Left forelimb (tissue), 1 donor: ENCODE measurements at regions not wholly inside any gene's neighbourhood (a gene's known extent, or its start where the extent isn't known, plus 50 kb on each side); places are given as distances from the start of the nearest gene placed in this dataset.

Source experiments
- DNase-seq: peaks from one replicate; pipeline ENCODE4 v3.0.0-alpha.2; 2018; ENCODE audit warnings: low spot score

DNA sequence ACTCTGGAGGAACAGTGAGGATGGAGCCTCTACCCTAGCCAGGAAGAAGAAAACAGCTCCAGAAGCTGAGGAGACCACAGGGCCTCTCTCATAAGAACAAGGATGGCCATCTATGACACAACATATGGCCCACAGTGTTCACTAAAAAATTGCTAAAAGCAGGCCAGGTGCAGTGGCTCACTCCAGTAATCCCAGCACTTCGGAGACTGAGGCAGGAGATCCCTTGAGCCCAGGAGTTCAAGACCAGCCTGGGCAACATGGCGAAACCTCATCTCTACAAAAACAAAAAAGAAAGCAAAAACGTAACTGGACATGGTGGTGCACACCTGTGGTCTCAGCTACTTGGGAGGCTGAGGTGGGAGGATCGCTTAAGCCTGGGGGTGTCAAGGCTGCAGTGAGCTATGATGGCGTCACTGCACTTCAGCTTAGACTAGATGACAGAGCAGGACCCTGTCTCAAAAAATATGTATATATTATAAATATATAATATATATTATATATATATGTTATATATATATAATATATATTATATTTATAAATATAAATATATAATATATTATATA, 103.1 kb downstream of the TOMM20 start:
- no peak for DNase-seq

DNA sequence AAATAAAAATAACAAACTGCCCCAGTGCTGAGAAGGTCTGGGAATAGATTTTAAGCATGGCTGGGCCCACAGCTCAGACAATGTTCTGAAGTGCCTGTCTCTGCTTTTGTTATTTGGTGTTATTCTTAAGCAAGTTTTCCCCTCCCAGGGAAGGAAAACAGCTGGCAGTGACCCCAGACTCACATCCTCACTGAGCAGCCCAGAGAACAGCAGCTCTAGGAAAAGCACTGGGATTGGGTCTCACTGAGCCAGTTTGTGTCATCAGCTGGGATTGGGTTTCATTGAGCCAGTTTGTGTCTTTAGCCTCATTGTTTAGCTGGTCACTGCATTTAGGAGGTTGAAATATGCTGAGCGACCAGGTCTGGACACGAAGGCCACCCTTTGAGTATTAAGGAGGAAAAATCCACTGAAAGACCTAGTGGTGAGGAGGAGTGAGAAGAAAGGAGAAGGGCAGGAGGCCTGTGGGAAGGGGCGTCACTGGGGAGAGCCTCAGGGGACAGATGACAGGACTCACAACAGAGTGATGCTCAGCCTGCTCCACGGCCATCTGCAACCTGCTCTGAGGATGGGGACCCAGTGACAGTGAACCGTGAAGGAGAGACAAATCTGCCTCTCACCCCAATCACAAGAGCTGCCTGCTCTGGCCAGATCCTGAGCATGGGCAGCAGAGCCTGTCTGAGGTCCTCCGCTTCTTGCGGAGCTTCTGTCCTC, 103.8 kb downstream of the TOMM20 start:
- DNase-seq = no peak

GRCh38 chr1:235023711-235024439, 104.8 kb downstream of the TOMM20 start:
- DNase-seq = no peak

DNA sequence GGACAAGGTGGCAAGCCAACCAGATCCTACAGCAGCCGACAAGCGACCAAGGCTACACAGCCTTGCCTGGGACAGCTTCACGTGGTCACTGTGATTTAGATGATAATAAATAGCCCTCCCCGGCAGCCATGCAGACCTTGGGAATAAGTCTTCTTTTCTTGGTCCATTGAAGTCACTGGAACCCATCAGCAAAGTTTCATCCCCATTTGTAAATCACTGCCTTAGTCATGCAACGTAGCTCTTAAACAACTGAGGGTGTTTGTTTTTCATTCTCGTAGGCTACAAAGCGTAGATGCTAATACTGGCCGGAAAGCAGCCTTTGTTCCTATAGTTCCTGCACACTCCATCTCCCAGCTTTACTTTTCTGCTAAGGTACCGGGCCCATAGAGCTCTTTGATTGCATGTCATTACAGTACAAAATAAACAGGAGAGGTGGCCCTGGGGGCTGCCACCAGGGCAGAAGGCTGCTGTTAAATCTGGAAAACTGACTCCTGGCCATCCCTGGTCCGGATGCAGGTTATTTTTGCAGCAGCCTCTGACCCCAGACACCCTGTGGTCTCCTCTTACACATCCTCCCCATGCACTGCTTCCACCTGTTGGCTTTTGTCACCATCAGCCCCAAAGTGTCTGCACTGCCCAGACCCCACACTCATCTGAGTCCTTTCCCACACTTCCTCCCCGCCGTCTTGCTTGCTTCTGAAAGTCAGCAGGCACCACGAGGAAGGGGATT, 105.5 kb downstream of the TOMM20 start:
- no peak for DNase-seq

- DNase-seq = no peak
Observed at GRCh38 chr1:235022341-235022980, 106.2 kb downstream of the TOMM20 start.

GRCh38 chr1:235021815-235022214, 106.8 kb downstream of the TOMM20 start:
- no peak for DNase-seq

- no peak for DNase-seq
Observed at GRCh38 chr1:235021321-235021720, 107.3 kb downstream of the TOMM20 start.

DNA sequence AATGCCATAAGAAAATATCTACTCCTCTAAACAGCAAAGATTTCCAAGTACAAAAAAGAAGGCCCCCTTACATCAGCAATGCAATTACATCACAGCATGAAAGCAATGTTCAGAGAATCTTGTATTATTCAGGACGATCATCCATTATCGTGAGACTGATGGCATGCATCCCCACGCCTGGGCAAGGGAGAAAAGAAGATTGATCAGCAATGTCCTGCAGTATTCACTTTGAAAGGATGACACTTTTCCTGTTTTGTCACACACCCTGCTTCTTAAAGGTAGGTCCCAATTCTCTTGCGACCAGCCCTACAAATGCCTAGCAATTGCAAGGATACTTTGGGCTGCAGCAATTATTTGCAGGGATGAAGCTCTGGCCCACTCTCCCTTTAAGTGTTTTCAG, 108.7 kb downstream of the TOMM20 start:
- no peak for DNase-seq

- no peak for DNase-seq
Observed at GRCh38 chr1:235019471-235019870, 109.2 kb downstream of the TOMM20 start.

DNA sequence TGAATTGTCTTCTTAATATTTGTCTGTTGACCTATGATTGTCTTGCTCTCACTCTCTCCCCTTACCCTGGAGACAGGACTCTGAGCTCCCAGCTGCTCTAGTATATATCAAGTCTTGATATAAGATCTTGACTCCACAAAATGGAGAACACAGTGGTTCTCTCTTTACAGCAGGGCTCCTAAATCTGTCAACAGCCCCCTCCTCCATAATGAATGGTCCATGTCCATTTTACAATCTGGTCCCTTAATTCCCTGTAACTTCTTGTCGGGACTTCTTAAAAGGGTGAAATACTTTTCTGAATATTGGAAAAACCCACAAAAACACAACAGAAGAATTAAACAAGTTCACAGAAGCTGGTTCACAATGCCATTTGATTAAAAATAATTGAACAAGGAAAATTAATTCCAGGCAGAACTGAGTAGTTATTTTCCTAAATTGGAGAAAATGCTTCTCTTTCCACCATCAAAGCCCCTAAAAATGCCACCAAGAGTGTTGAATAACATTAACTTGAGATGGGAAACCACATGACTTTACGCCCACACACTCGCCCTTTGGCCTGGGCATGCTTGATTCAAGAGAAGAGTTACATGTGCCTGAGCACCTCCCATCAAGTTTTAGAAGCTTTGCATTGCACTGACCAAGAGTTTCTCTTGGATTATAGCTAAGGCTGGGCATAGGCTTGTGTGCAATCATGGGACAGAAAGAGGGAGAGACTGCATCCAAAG, 109.8 kb downstream of the TOMM20 start:
- DNase-seq = no peak

- DNase-seq = no peak
Observed at GRCh38 chr1:235018161-235018560, 110.5 kb downstream of the TOMM20 start.

- DNase-seq = no peak
Observed at GRCh38 chr1:235017719-235018118, 110.9 kb downstream of the TOMM20 start.

DNA sequence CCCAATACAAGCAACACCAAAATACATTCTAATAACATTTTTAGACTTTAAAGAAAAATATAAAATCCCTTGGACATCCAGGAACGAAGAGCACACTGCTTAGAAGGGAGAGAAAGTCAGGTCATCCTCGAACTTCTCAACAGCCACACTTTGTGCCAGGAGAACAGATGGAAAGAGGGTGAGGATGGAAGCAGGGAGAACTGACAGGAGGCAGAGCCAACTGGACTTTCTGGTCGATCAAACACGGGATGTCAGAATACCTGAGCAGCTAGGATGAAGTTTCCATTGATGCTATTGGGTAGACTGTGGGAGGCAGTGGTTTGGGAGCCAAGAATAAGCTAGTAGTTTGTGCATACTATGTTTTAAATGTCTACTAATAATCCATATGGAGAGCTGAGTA, 111.4 kb downstream of the TOMM20 start:
- no peak for DNase-seq

DNA sequence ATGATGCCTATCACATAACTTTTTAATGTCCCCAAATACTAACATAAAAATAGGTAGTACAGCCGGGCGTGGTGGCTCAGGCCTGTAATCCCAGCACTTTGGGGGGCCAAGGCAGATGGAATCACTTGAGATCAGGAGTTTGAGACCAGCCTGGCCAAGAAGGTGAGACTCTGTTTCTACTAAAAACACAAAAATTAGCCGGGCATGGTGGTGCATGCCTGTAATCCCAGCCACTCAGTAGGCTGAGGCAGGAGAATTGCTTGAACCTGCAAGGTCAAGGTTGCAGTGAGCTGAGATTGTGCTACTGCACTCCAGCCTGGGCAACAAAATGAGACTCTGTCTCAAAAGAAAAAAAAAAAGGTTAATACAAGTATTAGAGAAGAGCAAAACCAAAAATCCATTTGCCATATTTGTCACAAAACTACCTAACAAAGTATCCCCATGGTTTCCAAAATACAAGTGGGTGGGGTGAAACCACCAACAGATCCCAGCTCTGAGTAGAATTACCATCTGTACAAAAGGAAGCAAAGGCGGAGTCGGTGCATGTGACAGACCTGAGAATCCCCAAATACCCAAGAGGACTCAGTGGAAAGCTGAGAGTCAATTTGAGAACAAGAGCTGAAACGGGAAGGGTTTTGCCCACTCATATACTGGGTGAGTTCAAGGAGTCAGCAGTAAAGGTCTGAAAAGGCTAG, 113.2 kb downstream of the TOMM20 start:
- no peak for DNase-seq

DNA sequence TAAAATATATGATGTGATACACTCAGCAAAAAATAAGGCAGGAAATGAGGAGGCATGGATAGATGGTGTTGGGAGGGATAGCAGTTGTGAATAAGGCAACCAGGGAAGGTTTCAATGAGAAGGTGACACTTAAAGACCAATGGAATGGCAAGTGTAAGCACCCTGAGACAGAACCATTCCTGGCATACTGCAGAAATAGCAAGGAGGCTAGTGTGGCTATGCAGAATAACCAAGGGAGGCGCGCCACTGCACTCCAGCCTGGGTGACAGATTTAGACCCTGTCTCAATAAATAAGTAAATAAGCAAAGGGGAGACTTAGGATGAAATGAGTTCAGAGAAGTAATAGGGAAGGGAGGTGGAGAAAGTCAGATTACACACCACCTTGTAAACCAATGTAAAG, 113.9 kb downstream of the TOMM20 start:
- DNase-seq = no peak

DNA sequence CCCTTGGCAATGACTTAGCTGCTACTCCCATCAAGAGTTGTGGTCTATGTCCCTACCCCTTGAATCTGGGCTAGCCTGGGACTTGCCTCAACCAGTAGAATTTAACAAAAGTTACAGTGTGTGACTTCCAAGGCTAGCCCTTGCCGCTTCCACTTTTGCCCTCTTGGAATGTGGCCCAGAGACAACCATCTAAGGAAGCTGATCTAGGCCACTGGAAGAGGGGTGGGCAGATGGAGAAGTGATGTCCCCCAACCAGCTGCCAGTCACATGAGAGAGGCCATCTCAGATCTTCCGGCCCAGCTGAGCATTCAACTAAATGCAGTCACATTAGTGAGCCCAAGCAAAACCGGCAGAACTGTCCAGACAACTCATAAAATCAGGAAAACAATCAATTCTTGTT, 115.1 kb downstream of the TOMM20 start:
- no peak for DNase-seq

DNA sequence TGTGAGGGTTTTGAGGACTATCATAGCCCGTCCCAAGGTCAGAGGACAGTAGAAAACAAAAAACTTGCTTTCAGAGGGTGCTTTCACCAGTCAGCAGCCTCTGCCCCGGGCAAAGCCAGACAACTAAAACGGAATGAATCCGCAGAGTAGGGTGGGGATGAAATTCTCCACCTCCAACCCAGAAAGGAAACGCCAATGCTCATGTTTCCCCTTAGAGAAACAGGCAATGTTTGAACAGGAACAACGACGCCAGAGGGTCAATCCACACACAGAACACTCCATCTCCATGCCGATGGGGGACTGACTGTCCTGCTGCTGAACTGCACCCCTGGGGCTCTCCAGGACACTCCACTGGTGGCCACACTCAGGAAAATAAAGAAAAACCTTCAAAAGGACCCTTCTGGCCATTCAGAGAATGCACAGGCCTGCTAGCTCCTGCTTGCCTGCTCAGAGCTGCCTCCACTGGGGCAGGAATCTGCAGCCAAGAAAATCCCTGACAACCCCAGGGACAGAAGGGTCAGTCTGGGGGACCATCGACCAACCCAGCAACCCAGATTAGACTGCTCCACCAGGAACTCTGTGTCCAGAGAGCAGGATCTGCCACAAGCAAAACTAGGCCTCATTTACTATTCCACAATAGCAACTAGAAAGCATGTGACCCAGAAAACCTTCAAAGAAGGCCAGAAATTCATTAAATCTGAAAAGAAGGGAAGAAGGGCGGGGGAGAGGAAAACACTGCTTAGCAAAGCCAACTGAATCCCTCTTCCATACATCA, 116.0 kb downstream of the TOMM20 start:
- no peak for DNase-seq

DNA sequence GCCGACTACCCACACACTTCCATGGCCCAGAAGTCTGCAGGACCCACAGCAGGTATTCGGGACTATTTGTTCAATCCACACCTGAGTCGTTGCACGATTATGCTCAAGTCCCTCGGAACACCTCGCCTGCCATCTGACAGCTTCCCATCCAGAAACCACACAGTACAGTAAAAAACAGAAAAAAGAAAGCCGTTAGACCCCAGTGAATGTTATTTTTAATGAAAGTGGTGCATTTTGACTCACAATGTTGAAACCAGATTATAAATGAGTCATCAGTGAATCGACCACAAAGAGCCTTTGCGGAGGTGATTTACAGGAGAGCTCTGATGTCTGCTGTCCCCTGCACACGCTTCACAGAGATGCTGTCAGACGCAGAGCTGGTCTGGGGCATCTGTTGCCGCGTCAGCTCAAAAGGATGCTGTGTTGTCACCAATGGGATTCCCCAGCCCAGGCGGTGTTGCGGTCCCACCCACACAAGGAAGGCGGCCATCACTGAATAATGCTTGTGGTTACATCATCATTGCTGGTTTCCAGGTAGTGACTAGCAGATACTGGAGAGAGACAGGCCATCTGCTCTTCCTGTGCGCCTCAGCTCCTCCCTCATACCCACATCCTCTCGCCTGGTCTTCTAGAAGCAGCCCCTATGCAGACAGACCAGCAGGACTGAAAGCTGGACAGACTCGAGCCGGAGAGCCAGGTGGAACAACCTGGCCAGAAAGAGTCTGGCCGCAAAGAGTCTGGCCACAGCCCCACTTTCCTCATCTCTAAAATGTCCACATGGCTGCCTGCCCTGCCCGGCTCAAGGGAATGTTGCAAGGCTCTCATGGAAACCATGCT, 116.8 kb downstream of the TOMM20 start:
- no peak for DNase-seq

DNA sequence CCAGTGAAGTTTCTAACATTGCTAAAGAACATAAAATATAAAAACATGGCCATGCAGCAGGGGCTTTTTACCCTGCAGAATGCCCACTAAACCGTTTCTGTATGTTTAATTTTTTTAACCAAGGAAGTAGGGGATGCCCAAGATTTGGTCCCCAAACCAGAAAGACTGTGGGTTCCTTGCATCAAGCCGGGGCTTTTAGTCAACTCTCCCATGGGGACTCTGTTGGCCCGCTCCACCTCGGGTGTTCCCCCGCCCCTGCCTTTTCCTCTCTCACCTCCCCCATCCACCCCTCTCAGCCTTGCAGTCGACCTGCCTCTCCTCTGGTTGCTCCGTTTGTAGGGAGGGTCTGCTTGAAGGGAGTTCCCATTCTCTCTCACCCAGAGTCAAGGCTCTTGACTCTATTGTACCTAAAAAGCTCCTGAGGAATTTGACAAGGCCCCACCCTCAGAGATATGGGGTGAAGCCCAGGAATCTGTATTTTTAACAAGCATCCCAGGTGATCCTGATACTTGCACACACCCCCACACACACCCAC, 117.5 kb downstream of the TOMM20 start:
- DNase-seq = no peak
